Panc1 (cell line): ENCODE measurements at regions not wholly inside any gene's neighbourhood (a gene's known extent, or its start where the extent isn't known, plus 50 kb on each side); places are given as distances from the start of the nearest gene placed in this dataset.

Experiments
- ATAC-seq: fragments of 200-7000 bp; cut with Tn5 transposase; 2 replicates; pipeline ENCODE4 v1.9.1; 2020; ENCODE audit warnings: mild to moderate bottlenecking, moderate library complexity
- BruUV-seq: library from RNA; stranded (reverse); fragments of 400-500 nt; replicated peaks from 2 replicates; lab custom pipeline; 2021; lab: Mats Ljungman, UMichigan
- CTCF ChIA-PET: fragments of 300-600 bp; sonication (Branson Sonifier 250); formaldehyde crosslinking; loops from one replicate; lab custom pipeline; 2022; ENCODE audit warnings: antibody characterized with exemption; lab: Charles Lee
- POLR2A ChIA-PET: fragments of 300-600 bp; sonication (Branson Sonifier 250); formaldehyde crosslinking; loops from one replicate; lab custom pipeline; 2022; ENCODE audit warnings: antibody characterized with exemption; lab: Charles Lee
- DNase-seq: peaks from one replicate; pipeline ENCODE4 v3.0.0-alpha.2; 2010; ENCODE audit warnings: low read depth, low spot score
- H3K27ac ChIP-seq: 2 replicates; pipeline ENCODE4 v1.5.1; 2011; ENCODE audit warnings: mild to moderate bottlenecking, low read length, inconsistent platforms
- H3K27me3 ChIP-seq: fragments of 200-500 bp; sonication (Bioruptor generic); 2 replicates; pipeline ENCODE4 v1.6.0; 2014; ENCODE audit warnings: low read length, inconsistent platforms; ENCODE audit not compliant: control insufficient read depth, insufficient read depth
- H3K36me3 ChIP-seq: fragments of 200-500 bp; sonication (Bioruptor generic); 2 replicates; pipeline ENCODE4 v1.5.1; 2014; ENCODE audit warnings: inconsistent platforms, mild to moderate bottlenecking, low read length, moderate library complexity; ENCODE audit not compliant: control insufficient read depth, insufficient read depth
- H3K4me1 ChIP-seq: 2 replicates; pipeline ENCODE4 v1.5.1; 2011; ENCODE audit warnings: inconsistent platforms, mild to moderate bottlenecking, low read length, moderate library complexity; ENCODE audit not compliant: control insufficient read depth, insufficient read depth
- H3K4me3 ChIP-seq, 2 experiments: 2 replicates each; pipeline ENCODE4 v1.5.1; 2011 to 2012; ENCODE audit warnings: low read depth in 2 of 2, low read length in 2 of 2, mild to moderate bottlenecking in 2 of 2, inconsistent platforms in 1 of 2, moderate library complexity in 1 of 2
- H3K9me3 ChIP-seq: fragments of 200-500 bp; sonication (Bioruptor generic); 2 replicates; pipeline ENCODE4 v1.5.1; 2014; ENCODE audit warnings: low read depth, mild to moderate bottlenecking, inconsistent platforms, low read length, moderate library complexity; ENCODE audit not compliant: control insufficient read depth, insufficient read depth
- CTCF ChIP-seq: fragments of 450-650 bp; IDR thresholded peaks from 2 replicates; pipeline ENCODE4 v1.5.1; 2017; ENCODE audit warnings: mild to moderate bottlenecking
- POLR2AphosphoS5 ChIP-seq: IDR thresholded peaks from 2 replicates; pipeline ENCODE4 v1.6.1; 2012; ENCODE audit warnings: mild to moderate bottlenecking, low read depth, low read length, moderate library complexity
- SIN3A ChIP-seq: IDR thresholded peaks from 2 replicates; pipeline ENCODE4 v1.6.1; 2012; ENCODE audit warnings: low read depth, mild to moderate bottlenecking, low read length, moderate library complexity, borderline replicate concordance; ENCODE audit not compliant: insufficient read depth
- TCF7L2 ChIP-seq: IDR thresholded peaks from 2 replicates; pipeline ENCODE4 v1.6.1; 2011; ENCODE audit warnings: mild to moderate bottlenecking, low read depth, low read length, inconsistent platforms
- in situ Hi-C: cut with HindIII; loops from 2 replicates; pipeline ENCODE4 v1.10.0; 2016; ENCODE audit warnings: low sequenced_read_pairs, low pct_unique_long_range_greater_than_20kb
- intact Hi-C: fragments of 100-400 bp; cut with micrococcal nuclease; formaldehyde crosslinking; loops from one replicate; pipeline ENCODE4 v1.10.0; 2022; ENCODE audit not compliant: unreplicated experiment
- TF ChIP-seq, protein P1 (sequence below), 2 experiments: IDR thresholded peaks; 2 replicates each; pipeline ENCODE4 v1.6.1; 2011 to 2012; ENCODE audit warnings: low read depth in 2 of 2, control low read depth in 1 of 2, low read length in 1 of 2, mild to moderate bottlenecking in 1 of 2, moderate library complexity in 1 of 2; ENCODE audit not compliant: insufficient read depth in 1 of 2

DNA sequence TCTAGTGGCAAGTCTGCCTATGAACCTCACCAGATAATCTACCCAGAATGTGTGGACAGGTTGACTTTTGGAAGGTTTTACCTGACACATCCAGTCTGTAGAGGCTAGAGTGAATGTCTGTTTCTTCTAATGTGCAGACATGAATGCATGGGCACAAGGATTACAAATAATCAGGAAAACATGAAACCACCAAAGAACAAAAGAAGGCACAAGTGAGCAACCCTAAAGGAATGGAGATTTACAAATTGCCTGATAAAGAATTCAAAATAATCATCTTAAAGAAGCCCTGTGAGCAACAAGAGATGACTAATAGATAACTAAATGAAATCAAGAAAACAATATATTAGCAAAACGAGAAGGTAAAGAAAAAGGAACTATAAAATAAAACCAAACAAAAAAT, 876.1 kb upstream of the ADGRB3 start:
- intact Hi-C loops (no loop called here), in situ Hi-C loops (no loop called here)
- Histone ChIP-seq H3K9me3 (no peaks in the 10 kb centered on the region), H3K27ac (no peak overlapping the region), H3K36me3 (no peaks in the 10 kb centered on the region; the same call in 1 of the 2 replicates), H3K27me3 (no peaks in the 10 kb centered on the region), H3K4me1 (no peaks in the 10 kb centered on the region), H3K4me3 (no peak overlapping the region)
- TF ChIP-seq SIN3A = no peak
- TF ChIP-seq POLR2AphosphoS5 = no peak
- TF ChIP-seq, protein P1, sequence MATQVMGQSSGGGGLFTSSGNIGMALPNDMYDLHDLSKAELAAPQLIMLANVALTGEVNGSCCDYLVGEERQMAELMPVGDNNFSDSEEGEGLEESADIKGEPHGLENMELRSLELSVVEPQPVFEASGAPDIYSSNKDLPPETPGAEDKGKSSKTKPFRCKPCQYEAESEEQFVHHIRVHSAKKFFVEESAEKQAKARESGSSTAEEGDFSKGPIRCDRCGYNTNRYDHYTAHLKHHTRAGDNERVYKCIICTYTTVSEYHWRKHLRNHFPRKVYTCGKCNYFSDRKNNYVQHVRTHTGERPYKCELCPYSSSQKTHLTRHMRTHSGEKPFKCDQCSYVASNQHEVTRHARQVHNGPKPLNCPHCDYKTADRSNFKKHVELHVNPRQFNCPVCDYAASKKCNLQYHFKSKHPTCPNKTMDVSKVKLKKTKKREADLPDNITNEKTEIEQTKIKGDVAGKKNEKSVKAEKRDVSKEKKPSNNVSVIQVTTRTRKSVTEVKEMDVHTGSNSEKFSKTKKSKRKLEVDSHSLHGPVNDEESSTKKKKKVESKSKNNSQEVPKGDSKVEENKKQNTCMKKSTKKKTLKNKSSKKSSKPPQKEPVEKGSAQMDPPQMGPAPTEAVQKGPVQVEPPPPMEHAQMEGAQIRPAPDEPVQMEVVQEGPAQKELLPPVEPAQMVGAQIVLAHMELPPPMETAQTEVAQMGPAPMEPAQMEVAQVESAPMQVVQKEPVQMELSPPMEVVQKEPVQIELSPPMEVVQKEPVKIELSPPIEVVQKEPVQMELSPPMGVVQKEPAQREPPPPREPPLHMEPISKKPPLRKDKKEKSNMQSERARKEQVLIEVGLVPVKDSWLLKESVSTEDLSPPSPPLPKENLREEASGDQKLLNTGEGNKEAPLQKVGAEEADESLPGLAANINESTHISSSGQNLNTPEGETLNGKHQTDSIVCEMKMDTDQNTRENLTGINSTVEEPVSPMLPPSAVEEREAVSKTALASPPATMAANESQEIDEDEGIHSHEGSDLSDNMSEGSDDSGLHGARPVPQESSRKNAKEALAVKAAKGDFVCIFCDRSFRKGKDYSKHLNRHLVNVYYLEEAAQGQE (IDR thresholded peaks at IDR 0.05; ENCODE audit: insufficient read depth in 1 of 2, low read depth in 2 of 2, low read length in 1 of 2) = no peak
- TF ChIP-seq TCF7L2 = no peak
- no peak for TF ChIP-seq CTCF
- no TSS peak for BruUV-seq
- POLR2A ChIA-PET = no interaction called here
- ATAC-seq (no peak), DNase-seq (no peak)
- CTCF ChIA-PET = no interaction called here

GRCh38 chr6:67757465-67758033, 877.5 kb upstream of the ADGRB3 start:
- intact Hi-C loops (no loop called here), in situ Hi-C loops (no loop called here)
- no TSS peak for BruUV-seq
- Histone ChIP-seq H3K27ac (no peak overlapping the region), H3K36me3 (no peaks in the 10 kb centered on the region; the same call in 1 of the 2 replicates), H3K27me3 (no peaks in the 10 kb centered on the region), H3K9me3 (no peaks in the 10 kb centered on the region), H3K4me3 (no peak overlapping the region), H3K4me1 (no peaks in the 10 kb centered on the region)
- ChIA-PET CTCF (no interaction called here), POLR2A (no interaction called here)
- TF ChIP-seq, protein P1 (IDR thresholded peaks at IDR 0.05; ENCODE audit: insufficient read depth in 1 of 2, low read depth in 2 of 2, low read length in 1 of 2) = no peak
- no peak for TF ChIP-seq CTCF
- no peak for TF ChIP-seq SIN3A
- no peak for TF ChIP-seq POLR2AphosphoS5
- DNase-seq (no peak), ATAC-seq (no peak)
